ENCODE measurements at regions not wholly inside any gene's neighbourhood (a gene's known extent, or its start where the extent isn't known, plus 50 kb on each side); places are given as distances from the start of the nearest gene placed in this dataset.

DNA sequence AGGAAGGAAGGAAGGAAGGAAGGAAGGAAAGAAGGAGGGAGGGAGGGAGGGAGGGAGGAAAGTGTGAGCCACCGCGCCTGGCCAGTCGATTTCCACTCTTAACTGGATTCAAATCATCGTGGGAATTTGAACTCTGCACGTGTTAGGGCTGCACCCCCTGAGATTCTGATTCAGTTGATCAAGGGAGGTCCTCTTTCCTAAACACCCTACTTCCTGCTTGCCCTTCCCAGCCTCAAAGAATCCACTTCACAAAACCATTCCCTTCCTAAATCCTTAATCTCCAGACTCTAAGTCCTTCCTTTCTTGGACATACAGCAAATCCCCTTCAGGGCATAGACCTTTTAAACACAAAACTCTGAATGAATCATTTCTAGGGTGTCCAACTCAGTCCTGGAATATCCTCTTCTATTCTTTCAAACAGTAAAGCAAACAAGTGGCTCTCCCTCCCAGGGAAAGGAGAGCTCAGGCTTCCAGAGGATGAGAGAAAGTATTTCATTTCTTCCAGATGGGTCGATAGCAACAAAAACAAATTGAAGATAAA lies 68.2 kb upstream of the MBOAT2 start:
- TF ChIP-seq, protein P1, sequence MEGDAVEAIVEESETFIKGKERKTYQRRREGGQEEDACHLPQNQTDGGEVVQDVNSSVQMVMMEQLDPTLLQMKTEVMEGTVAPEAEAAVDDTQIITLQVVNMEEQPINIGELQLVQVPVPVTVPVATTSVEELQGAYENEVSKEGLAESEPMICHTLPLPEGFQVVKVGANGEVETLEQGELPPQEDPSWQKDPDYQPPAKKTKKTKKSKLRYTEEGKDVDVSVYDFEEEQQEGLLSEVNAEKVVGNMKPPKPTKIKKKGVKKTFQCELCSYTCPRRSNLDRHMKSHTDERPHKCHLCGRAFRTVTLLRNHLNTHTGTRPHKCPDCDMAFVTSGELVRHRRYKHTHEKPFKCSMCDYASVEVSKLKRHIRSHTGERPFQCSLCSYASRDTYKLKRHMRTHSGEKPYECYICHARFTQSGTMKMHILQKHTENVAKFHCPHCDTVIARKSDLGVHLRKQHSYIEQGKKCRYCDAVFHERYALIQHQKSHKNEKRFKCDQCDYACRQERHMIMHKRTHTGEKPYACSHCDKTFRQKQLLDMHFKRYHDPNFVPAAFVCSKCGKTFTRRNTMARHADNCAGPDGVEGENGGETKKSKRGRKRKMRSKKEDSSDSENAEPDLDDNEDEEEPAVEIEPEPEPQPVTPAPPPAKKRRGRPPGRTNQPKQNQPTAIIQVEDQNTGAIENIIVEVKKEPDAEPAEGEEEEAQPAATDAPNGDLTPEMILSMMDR (CRISPR knock-in tag; IDR thresholded peaks at IDR 0.05): no peak
- TF ChIP-seq RAD21 (CRISPR knock-in tag; IDR thresholded peaks at IDR 0.05) (no peak), ASH2L (IDR thresholded peaks at IDR 0.05; ENCODE audit: insufficient read length, low read depth, low read length) (no peak)

All from HepG2 (cell line).